ENCODE measurements at regions not wholly inside any gene's neighbourhood (a gene's known extent, or its start where the extent isn't known, plus 50 kb on each side); places are given as distances from the start of the nearest gene placed in this dataset.

DNA sequence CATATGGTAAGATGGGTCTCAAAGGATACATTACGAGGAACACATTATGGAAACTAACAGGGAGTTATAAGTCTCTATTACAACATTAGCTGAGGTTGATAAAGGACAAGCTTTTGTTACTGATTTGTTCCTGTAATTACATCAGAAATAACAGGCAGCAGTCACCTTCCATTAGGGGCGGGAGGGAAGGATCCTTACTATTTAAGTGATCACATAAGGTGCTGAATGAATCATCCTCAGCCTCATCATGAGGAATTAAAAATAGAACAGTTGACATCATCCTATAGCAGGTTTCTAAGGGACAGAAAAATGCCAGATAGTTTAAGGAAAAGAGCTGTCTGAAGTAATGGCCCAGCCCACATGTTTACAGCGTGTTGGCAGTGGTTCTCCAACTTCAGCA is 86.9 kb upstream of the MGAT5 start:
- TF ChIP-seq CTCF (conservative IDR thresholded peaks at IDR 0.05 in 1 of 2, IDR thresholded peaks at IDR 0.05 in 1 of 2; ENCODE audit: extremely low read depth in 1 of 2, insufficient read depth in 1 of 2, low read depth in 1 of 2, low read length in 2 of 2) (no peak), EZH2 (IDR thresholded peaks at IDR 0.05; ENCODE audit: borderline replicate concordance, low read length) (no peak)

All from mammary epithelial cell (primary cell).